ENCODE measurements at regions not wholly inside any gene's neighbourhood (a gene's known extent, or its start where the extent isn't known, plus 50 kb on each side); places are given as distances from the start of the nearest gene placed in this dataset.

GRCh38 chr1:29960156-29960755 lies 723.9 kb downstream of the PTPRU start:
- no peak for TF ChIP-seq CTCF (IDR thresholded peaks at IDR 0.05)
- TF ChIP-seq POLR2A (IDR thresholded peaks at IDR 0.05; ENCODE audit: low read depth) = no peak
- no peak for TF ChIP-seq EP300 (IDR thresholded peaks at IDR 0.05)
- no peak for TF ChIP-seq POLR2AphosphoS5 (IDR thresholded peaks at IDR 0.05)

Data from esophagus muscularis mucosa (tissue), 4 donors.